Right cardiac atrium (tissue), 5 donors: ENCODE measurements at regions not wholly inside any gene's neighbourhood (a gene's known extent, or its start where the extent isn't known, plus 50 kb on each side); places are given as distances from the start of the nearest gene placed in this dataset.
"Not testable (repeated sequence)": the region's sequence is repeated elsewhere in the genome, so short reads cannot be mapped to it uniquely, and the experiment has no call there.

Source experiments
- ATAC-seq, 2 donors: fragments of 200-7000 bp; cut with Tn5 transposase; one replicate each; pipeline versions ENCODE4 v1.8.0 to v1.9.1; 2020; ENCODE audit warnings: moderate library complexity in 2 of 2, mild to moderate bottlenecking in 1 of 2
- DNase-seq, 3 donors: peaks; one replicate each; pipeline ENCODE4 v3.0.0-alpha.2; 2020
- H3K27ac ChIP-seq: one replicate; pipeline ENCODE4 v1.5.1; 2013; ENCODE audit warnings: mild to moderate bottlenecking, low read length, control low read depth, moderate library complexity
- H3K27me3 ChIP-seq: one replicate; pipeline ENCODE4 v1.6.1; 2013; ENCODE audit not compliant: control insufficient read depth, insufficient read depth
- H3K4me1 ChIP-seq: one replicate; pipeline ENCODE4 v1.6.1; 2013; ENCODE audit warnings: low read length; ENCODE audit not compliant: control insufficient read depth, insufficient read depth
- H3K4me3 ChIP-seq: one replicate; pipeline ENCODE4 v1.5.1; 2013; ENCODE audit warnings: low read length, control low read depth
- H3K9me3 ChIP-seq: one replicate; pipeline ENCODE4 v1.6.1; 2013; ENCODE audit warnings: low read length; ENCODE audit not compliant: control insufficient read depth
- WGBS: extraction: QIAGEN DNeasy Blood & Tissue Kit; methylation state at CpG from one replicate; pipeline ENCODE4 v1.1.7; 2013; 5-methylcytosine and 5-hydroxymethylcytosine counted together
- intact Hi-C, 4 donors: fragments of 100-400 bp; cut with DNase I; formaldehyde crosslinking; loops; one replicate each; pipeline versions ENCODE4 v1.11.0 to v1.14.0; 2022 to 2023
- donor health status: healthy with polysubstance abuse.
- donor health status: DM: no; HTN: yes; CAD: no.
- donor health status: DM: no; HTN: no; CAD: no.
- donor health status: DM: no; HTN: yes; CAD: no; lungs with severe emphysema.
- donor health status: DM: yes; HTN: yes; CAD: no.

DNA sequence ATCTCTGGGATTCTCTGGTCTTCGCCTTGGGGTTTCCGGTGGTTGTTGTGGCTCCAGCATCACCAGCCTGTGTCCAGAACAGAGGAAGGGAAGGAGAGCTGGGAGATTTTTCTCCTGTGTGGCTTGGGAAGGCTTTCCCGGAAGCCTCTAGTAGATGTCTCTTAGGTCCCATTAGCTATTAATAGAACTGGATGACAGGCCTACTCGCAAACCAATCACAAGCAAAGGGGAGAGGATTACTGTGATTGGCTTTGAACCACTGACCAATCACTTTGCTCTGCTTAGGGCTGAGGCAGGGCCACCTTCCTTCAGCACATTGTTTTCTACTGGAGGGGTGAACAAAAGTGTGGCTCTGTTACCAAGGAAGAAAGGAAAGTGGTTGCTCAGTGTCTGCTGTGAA is 203.4 kb upstream of the SULF2 start:
- no peak for ATAC-seq
- Histone ChIP-seq H3K4me3 (no peak overlapping the region), H3K9me3 (no peaks in the 10 kb centered on the region), H3K27ac (no peak overlapping the region), H3K4me1 (no peaks in the 10 kb centered on the region), H3K27me3 (no peaks in the 10 kb centered on the region)
- DNase-seq, result no peak
- intact Hi-C loops, result no loop called here
- WGBS, result 65% methylated on average over 4 of the region's 4 CpGs

DNA sequence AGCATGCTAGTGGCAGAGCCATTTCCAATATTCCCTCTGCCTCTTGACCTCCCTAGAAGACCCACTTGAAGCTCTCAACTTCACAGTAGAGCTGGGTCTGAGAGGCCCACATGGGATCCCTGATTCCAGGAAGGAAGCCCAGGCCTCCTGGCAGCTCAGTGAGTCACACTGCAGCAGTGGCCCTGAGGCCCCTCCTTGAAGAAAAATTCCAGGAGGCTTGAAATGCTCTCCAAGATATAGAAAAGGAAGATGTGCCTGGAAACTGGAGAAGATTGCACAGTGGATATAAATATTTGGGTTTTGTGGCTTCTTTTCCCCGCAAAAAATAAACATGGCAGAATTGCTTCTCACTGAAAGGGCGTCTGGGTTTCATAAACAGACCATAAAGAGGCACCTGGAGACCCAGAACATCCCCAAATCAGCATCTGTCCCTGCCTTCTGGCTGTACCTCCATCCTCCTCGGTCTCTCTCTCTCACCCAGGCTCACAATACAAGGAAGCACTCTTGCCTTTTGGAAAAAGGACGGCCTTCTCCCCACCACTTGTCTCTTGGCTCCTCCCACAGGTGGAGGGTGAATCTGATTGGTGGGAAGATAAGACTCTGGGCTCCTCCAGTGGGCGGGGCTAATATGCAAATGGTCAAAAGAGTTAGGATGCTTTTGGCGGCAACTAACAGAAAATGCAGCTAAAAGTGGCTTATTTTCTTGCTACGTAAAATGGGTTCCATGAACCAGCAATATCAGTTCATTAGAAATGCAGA is 200.0 kb upstream of the SULF2 start:
- no peak for DNase-seq
- no peak overlapping the region for H3K4me3 ChIP-seq
- intact Hi-C loops, result no loop called here

DNA sequence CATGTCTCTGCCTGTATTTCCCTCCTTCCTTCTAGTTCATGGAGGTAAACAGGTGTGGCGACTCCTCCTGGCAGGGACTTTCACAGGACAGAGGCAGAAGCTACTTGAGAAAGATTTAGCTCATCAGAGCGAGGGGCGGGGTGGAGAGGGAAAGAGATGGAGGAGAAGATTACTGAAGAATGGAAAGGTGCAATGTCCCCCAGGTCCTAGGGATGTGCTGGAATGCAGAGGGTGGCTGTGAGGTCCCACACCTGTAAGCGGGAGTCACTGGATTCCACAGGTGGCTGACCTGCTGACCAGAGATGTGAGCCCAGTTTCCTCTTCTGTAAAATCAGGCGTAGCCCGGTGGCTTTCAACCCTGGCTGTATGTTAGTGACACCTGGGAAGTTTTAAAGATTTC is 199.2 kb upstream of the SULF2 start:
- ATAC-seq, result no peak
- 93% methylated on average over 6 of the region's 6 CpGs for WGBS
- intact Hi-C loops, result no loop called here
- H3K4me1 ChIP-seq, result no peaks in the 10 kb centered on the region
- DNase-seq, result no peak
- H3K27ac ChIP-seq, result no peak overlapping the region
- H3K4me3 ChIP-seq, result no peak overlapping the region
- no peaks in the 10 kb centered on the region for H3K27me3 ChIP-seq
- no peaks in the 10 kb centered on the region for H3K9me3 ChIP-seq

More for the DNA sequence above, 200.0 kb upstream of the SULF2 start:
- H3K27me3 ChIP-seq, result no peaks in the 10 kb centered on the region
- H3K4me1 ChIP-seq, result no peaks in the 10 kb centered on the region
- 90% methylated on average over 7 of the region's 7 CpGs for WGBS
- H3K27ac ChIP-seq, result no peak overlapping the region
- no peak for ATAC-seq
- no peaks in the 10 kb centered on the region for H3K9me3 ChIP-seq

DNA sequence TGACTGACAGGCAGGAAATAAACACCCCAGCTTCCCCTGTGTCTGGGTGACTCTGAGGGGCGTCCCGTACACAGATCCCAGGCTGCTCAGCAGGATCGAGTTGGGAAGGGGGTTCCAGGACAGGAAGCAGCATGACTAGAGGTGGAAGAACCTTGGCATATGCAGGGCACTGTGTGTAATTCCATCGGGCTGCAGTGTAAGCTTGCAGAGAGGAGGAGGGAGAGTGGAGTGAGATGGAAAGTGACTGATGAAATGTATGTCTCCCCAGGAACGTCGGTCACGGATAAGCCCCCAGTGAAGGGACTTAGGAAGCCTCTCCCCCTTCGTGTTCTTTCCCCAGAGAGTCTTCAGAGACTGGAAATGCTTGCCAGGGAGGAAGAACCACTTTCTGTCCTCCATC is 198.4 kb upstream of the SULF2 start:
- H3K27me3 ChIP-seq, H3K9me3 ChIP-seq, H3K4me1 ChIP-seq, H3K4me3 ChIP-seq, ATAC-seq, intact Hi-C loops, H3K27ac ChIP-seq, DNase-seq: not testable (repeated sequence)
- 43% methylated on average over 8 of the region's 8 CpGs for WGBS

DNA sequence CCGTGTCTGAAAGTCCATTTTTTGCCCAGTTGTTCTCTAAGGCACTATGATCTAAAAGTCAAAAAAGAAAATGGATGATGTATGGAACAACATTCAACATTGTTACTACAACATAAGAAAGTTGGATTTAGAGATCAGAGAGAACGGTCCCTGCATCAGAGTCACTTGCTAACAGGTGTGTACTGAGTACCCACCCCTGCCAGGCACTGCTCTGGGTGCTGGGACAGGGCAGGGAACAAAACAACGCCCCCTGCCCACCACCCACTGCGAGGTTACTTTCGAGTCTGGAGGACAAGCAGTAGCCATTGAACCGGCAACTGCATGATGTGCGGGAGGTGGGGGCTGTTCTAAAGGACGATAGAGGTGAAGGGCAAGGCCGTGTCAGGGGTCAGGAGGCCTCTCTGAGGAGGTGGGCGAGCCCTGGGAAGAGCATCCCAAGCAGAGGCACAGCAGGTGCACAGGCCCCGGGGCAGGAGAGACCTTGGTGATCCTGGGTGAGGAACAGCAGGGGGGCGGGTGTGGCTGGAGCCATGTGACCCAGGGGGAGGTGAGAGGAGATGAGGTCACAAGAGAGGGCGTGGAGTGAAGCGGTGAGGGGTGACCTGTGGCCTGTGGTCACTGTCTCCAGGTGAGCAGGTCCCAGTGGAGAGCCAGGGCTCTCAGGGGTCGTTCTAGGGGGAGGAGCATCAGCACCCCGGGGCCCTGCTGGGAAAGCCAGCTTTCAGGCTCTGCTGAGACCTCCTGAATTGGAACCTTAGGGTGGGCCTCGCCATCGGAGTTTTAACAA is 197.5 kb upstream of the SULF2 start:
- Histone ChIP-seq H3K27ac (no peak overlapping the region), H3K4me3 (no peak overlapping the region), H3K27me3 (no peaks in the 10 kb centered on the region), H3K9me3 (no peaks in the 10 kb centered on the region), H3K4me1 (no peaks in the 10 kb centered on the region)
- ATAC-seq, result no peak
- intact Hi-C loops, result no loop called here
- 90% methylated on average over 18 of the region's 18 CpGs for WGBS
- DNase-seq, result no peak

DNA sequence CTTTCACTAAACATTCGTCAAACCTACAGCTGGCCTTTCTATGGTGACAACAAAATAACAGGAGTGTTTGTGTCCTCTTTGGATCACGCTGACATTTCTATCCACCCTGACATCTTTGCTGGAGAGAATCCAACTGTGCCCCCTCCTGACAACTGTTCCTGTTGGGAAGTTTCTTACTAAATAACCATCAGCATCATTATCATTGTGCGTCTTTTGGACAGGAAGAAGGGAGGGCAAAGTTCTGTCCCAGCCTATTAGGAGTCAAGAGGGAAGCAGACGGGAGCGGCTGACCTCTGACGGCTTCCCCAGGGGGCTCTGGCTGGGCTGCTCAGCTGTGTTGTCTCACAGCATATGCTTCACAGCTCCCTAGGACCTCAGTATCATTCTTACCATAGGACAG is 195.9 kb upstream of the SULF2 start:
- no peak overlapping the region for H3K4me3 ChIP-seq
- intact Hi-C loops, result no loop called here
- no peaks in the 10 kb centered on the region for H3K4me1 ChIP-seq
- no peaks in the 10 kb centered on the region for H3K27me3 ChIP-seq
- DNase-seq (no peak), ATAC-seq (peak in 1 of 2 donors; percentile 61)
- 35% methylated on average over 6 of the region's 6 CpGs for WGBS
- H3K9me3 ChIP-seq, result no peaks in the 10 kb centered on the region
- H3K27ac ChIP-seq, result no peak overlapping the region

DNA sequence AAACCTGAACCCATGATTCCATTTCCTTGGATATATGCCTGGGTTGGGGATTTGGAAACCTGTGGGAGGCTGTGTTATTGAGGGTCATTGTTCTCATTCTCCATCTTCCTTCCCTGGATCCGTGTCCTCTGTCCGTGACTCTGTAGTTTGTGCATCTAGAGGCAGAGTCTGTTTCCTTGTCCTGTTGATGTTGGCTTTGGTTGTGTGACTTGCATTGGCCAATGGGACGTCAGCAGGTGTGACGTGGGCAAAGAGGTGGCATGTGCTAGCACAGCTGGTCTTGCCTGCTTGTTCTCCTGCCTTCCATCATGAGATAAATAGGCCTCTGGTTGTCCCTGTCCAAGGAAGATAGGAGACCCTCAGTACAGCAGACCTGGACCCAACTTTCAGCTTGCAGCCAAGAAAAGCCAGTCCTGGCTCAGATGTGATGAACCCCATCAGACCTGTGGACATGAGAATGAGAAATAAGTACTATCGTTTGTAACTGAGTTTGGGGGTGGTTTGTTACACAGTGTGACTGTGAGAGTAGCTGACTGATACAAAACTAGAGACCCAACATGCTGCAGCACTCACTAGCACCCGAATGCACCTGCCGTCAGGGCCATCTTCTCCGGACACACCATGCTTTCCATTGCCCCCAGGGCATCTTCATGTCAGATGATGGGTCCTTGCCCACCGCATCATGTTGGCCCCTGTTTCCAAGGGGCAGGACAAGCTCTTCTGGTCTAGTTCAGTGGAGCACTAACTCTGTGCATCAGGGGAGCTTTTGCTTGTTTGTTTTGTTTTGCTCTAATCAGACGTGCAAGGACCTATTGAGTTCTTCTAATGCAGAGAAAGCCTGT is 195.3 kb upstream of the SULF2 start:
- Histone ChIP-seq H3K27ac (no peak overlapping the region), H3K9me3 (no peaks in the 10 kb centered on the region), H3K4me3 (no peak overlapping the region), H3K27me3 (no peaks in the 10 kb centered on the region), H3K4me1 (no peaks in the 10 kb centered on the region)
- ATAC-seq, result peak in 1 of 2 donors; percentile 63
- no peak for DNase-seq
- WGBS, result 83% methylated on average over 10 of the region's 10 CpGs
- intact Hi-C loops, result no loop called here

DNA sequence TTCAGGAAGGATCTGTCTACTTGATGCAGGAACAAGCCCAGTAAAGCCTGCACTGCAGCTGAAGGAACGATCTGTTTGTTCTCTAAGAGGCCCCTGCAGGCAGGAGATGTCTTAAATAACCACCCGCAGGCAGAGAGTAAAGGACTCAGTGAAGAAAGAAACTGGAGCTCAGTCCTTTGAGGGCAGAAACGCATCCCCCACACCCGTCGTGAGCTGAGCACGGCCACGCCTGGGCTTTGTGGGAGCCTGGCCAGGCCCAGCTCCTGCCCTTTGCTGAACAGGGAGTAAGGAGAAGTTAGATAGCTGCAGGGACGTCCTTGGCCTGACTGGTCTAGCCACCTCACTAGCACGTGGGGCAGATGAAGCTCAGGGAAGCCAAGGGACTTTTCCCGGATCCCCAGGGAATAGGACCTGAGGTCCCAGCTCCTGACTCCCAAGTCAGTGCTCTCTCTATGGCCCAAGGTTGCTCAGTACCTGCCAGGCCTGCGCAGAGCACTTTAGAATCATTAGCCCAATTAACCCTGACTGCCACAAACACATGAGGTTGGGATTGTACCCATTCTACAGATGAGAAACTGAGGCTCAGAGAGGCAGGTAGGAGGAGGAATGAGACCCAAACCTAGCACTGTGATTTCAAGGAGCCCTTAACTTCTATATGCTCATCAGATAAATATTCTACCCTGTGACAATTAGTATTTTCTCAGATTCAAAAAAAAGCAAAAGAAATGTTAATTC is 194.2 kb upstream of the SULF2 start:
- H3K4me3 ChIP-seq, H3K27ac ChIP-seq, intact Hi-C loops, H3K4me1 ChIP-seq, H3K9me3 ChIP-seq, DNase-seq, H3K27me3 ChIP-seq: not testable (repeated sequence)
- WGBS, result 56% methylated on average over 11 of the region's 11 CpGs
- peak; percentile 38 to 45 for ATAC-seq

DNA sequence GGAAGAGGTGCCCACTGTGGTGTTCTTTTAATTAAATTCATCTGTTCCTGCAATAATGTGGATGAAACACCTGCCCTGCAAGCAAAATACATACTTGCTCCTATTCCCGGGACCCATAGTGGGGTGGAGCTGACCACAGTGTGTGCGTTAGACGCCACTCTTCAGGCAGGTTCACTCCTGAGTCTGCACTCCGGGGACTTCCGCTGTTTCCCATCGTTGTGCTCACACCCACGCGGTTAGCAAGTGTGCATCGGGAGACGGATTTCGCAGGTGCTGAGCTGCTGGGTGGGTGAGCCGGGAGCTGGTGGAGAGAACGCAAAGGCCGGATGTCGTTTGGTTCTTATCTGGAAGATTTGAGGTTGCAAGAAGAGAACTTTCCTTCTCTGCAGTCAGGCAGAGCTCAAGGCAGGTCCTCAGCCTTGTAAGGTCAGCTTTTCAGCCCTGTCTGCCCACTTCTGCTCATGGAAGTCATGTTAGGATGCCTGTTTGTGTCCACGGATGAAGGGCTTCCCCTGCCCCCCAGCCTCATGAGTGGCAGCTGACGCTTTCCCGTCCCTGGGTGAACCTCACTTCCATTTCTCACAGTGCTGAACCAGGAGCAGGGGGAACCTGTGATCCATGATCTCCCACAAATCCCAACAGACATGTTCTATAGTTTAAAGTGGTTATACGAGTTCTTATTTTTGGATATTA is 193.3 kb upstream of the SULF2 start:
- peak in 1 of 2 donors; percentile 15 for ATAC-seq
- H3K4me1 ChIP-seq, H3K9me3 ChIP-seq, H3K27me3 ChIP-seq, intact Hi-C loops, DNase-seq, H3K27ac ChIP-seq, H3K4me3 ChIP-seq: not testable (repeated sequence)
- WGBS, result 88% methylated on average over 4 of the region's 19 CpGs

DNA sequence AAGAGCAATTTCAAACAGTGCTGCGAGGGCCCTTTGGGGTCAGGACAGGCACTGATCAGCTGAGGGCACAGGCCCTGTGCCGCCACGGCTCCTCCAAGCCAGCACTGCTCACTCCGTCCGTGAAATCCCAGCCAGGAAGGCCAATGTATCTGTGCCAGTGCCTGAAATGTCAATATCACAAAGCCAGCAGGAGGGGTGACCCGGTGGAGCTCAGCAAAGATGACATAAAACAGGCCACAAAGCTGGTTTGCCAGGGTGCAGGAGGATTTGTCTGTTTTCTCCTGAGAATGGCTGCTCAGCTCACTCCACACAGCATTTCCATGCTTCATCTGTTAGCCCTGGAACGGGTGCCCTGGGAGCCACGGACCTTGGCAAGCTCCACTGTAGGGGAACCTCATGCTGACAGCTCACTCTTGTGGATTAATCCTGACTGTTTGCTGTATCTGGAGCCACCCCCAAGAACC is 192.5 kb upstream of the SULF2 start:
- ATAC-seq, H3K9me3 ChIP-seq, H3K4me3 ChIP-seq, H3K27me3 ChIP-seq, intact Hi-C loops, H3K27ac ChIP-seq, DNase-seq, H3K4me1 ChIP-seq: not testable (repeated sequence)
- 56% methylated on average over 8 of the region's 8 CpGs for WGBS
